HG03520 (cell line): ENCODE measurements at regions not wholly inside any gene's neighbourhood (a gene's known extent, or its start where the extent isn't known, plus 50 kb on each side); places are given as distances from the start of the nearest gene placed in this dataset.
"Not testable (repeated sequence)": the region's sequence is repeated elsewhere in the genome, so short reads cannot be mapped to it uniquely, and the experiment has no call there.

ENCODE experiments used
- ATAC-seq: cut with Tn5 transposase; IDR thresholded peaks from one replicate; pipeline ENCODE4 v1.9.1; 2021; ENCODE audit warnings: mild to moderate bottlenecking, moderate library complexity; ENCODE audit not compliant: unreplicated experiment

- ATAC-seq: no peak
Measured at GRCh38 chr2:179332903-179333302, 68.3 kb upstream of the SESTD1 start.

- no peak for ATAC-seq
Measured at GRCh38 chr2:179331061-179331460, 66.4 kb upstream of the SESTD1 start.

- ATAC-seq: no peak
Measured at GRCh38 chr2:179322289-179322688, 57.7 kb upstream of the SESTD1 start.

GRCh38 chr2:179321034-179321433 is 56.4 kb upstream of the SESTD1 start:
- ATAC-seq: not testable (repeated sequence)

- ATAC-seq: not testable (repeated sequence)
Measured at GRCh38 chr2:179314729-179315128, 50.1 kb upstream of the SESTD1 start.
